NCI-H1048 (cell line): ENCODE measurements at regions not wholly inside any gene's neighbourhood (a gene's known extent, or its start where the extent isn't known, plus 50 kb on each side); places are given as distances from the start of the nearest gene placed in this dataset.
"Not testable (repeated sequence)": the region's sequence is repeated elsewhere in the genome, so short reads cannot be mapped to it uniquely, and the experiment has no call there.

ENCODE experiments used
- DNase-seq: peaks from one replicate; lab custom pipeline; 2025; lab: John Stamatoyannopoulos, UW

- DNase-seq = no peak
Measured at GRCh38 chr14:42508209-42508946, 901.7 kb downstream of the LRFN5 start.

- no peak for DNase-seq
Measured at GRCh38 chr14:42504433-42504832, 897.8 kb downstream of the LRFN5 start.

GRCh38 chr14:42499137-42499536 lies 892.5 kb downstream of the LRFN5 start:
- no peak for DNase-seq

GRCh38 chr14:42490536-42490935 lies 883.9 kb downstream of the LRFN5 start:
- no peak for DNase-seq

- DNase-seq = no peak
Measured at GRCh38 chr14:42488965-42489364, 882.3 kb downstream of the LRFN5 start.

GRCh38 chr14:42482345-42482971 lies 875.8 kb downstream of the LRFN5 start:
- DNase-seq = not testable (repeated sequence)

- not testable (repeated sequence) for DNase-seq
Measured at GRCh38 chr14:42481714-42482113, 875.0 kb downstream of the LRFN5 start.

GRCh38 chr14:42480255-42480654 lies 873.6 kb downstream of the LRFN5 start:
- DNase-seq = no peak

- no peak for DNase-seq
Measured at GRCh38 chr14:42475289-42475688, 868.6 kb downstream of the LRFN5 start.

- no peak for DNase-seq
Measured at GRCh38 chr14:42470427-42470719, 863.7 kb downstream of the LRFN5 start.

- DNase-seq = no peak
Measured at GRCh38 chr14:42469637-42470426, 863.2 kb downstream of the LRFN5 start.

GRCh38 chr14:42460673-42461072 lies 854.0 kb downstream of the LRFN5 start:
- no peak for DNase-seq

GRCh38 chr14:42459171-42459685 lies 852.6 kb downstream of the LRFN5 start:
- DNase-seq = no peak

- no peak for DNase-seq
Measured at GRCh38 chr14:42441615-42442014, 834.9 kb downstream of the LRFN5 start.

- DNase-seq = no peak
Measured at GRCh38 chr14:42437809-42438208, 831.1 kb downstream of the LRFN5 start.

GRCh38 chr14:42429401-42429800 lies 822.7 kb downstream of the LRFN5 start:
- DNase-seq = no peak

GRCh38 chr14:42428996-42429395 lies 822.3 kb downstream of the LRFN5 start:
- no peak for DNase-seq

- DNase-seq = no peak
Measured at GRCh38 chr14:42424501-42424900, 817.8 kb downstream of the LRFN5 start.

- DNase-seq = no peak
Measured at GRCh38 chr14:42421377-42422078, 814.9 kb downstream of the LRFN5 start.

- no peak for DNase-seq
Measured at GRCh38 chr14:42420071-42420470, 813.4 kb downstream of the LRFN5 start.

- no peak for DNase-seq
Measured at GRCh38 chr14:42407153-42407552, 800.5 kb downstream of the LRFN5 start.

- no peak for DNase-seq
Measured at GRCh38 chr14:42391146-42391834, 784.6 kb downstream of the LRFN5 start.
